ENCODE measurements at regions not wholly inside any gene's neighbourhood (a gene's known extent, or its start where the extent isn't known, plus 50 kb on each side); places are given as distances from the start of the nearest gene placed in this dataset.

GRCh38 chr5:89098199-89098756 is 215.3 kb upstream of the MEF2C start:
- no peak for TF ChIP-seq CTCF (IDR thresholded peaks at IDR 0.05)
- Mint-ChIP-seq H3K36me3 (ENCODE audit: unreplicated experiment) (no peaks in the 10 kb centered on the region), H3K4me1 (ENCODE audit: unreplicated experiment) (no peaks in the 10 kb centered on the region), H3K9me3 (ENCODE audit: unreplicated experiment) (no peaks in the 10 kb centered on the region), H3K27me3 (ENCODE audit: unreplicated experiment) (no peaks in the 10 kb centered on the region), H3K4me3 (ENCODE audit: unreplicated experiment) (no peak overlapping the region), H3K27ac (ENCODE audit: unreplicated experiment) (no peak overlapping the region)
- no peak for DNase-seq (ENCODE audit: extremely low spot score, unreplicated experiment)

- Mint-ChIP-seq H3K9me3 (ENCODE audit: unreplicated experiment) (peaks cover 6% of the 10 kb centered on the region), H3K4me3 (ENCODE audit: unreplicated experiment) (no peak overlapping the region), H3K27ac (ENCODE audit: unreplicated experiment) (no peak overlapping the region), H3K4me1 (ENCODE audit: unreplicated experiment) (no peaks in the 10 kb centered on the region), H3K36me3 (ENCODE audit: unreplicated experiment) (no peaks in the 10 kb centered on the region), H3K27me3 (ENCODE audit: unreplicated experiment) (no peaks in the 10 kb centered on the region)
- TF ChIP-seq CTCF (IDR thresholded peaks at IDR 0.05) = no peak
- no peak for DNase-seq (ENCODE audit: extremely low spot score, unreplicated experiment)
Measured at GRCh38 chr5:89097103-89097502, 214.1 kb upstream of the MEF2C start.

- no peaks in the 10 kb centered on the region for H3K36me3 Mint-ChIP-seq (ENCODE audit: unreplicated experiment)
- TF ChIP-seq CTCF (IDR thresholded peaks at IDR 0.05) = no peak
- peaks cover 6% of the 10 kb centered on the region for H3K9me3 Mint-ChIP-seq (ENCODE audit: unreplicated experiment)
- no peaks in the 10 kb centered on the region for H3K27me3 Mint-ChIP-seq (ENCODE audit: unreplicated experiment)
- no peaks in the 10 kb centered on the region for H3K4me1 Mint-ChIP-seq (ENCODE audit: unreplicated experiment)
- no peak overlapping the region for H3K27ac Mint-ChIP-seq (ENCODE audit: unreplicated experiment)
- no peak overlapping the region for H3K4me3 Mint-ChIP-seq (ENCODE audit: unreplicated experiment)
- DNase-seq (ENCODE audit: extremely low spot score, unreplicated experiment) = no peak
Measured at GRCh38 chr5:89095341-89095740, 212.4 kb upstream of the MEF2C start.

- Mint-ChIP-seq H3K9me3 (ENCODE audit: unreplicated experiment) (peaks cover 6% of the 10 kb centered on the region), H3K4me1 (ENCODE audit: unreplicated experiment) (no peaks in the 10 kb centered on the region), H3K36me3 (ENCODE audit: unreplicated experiment) (no peaks in the 10 kb centered on the region), H3K4me3 (ENCODE audit: unreplicated experiment) (no peak overlapping the region), H3K27me3 (ENCODE audit: unreplicated experiment) (no peaks in the 10 kb centered on the region), H3K27ac (ENCODE audit: unreplicated experiment) (no peak overlapping the region)
- no peak for TF ChIP-seq CTCF (IDR thresholded peaks at IDR 0.05)
- DNase-seq (ENCODE audit: extremely low spot score, unreplicated experiment) = no peak
Measured at GRCh38 chr5:89090037-89090436, 207.1 kb upstream of the MEF2C start.

- no peak for TF ChIP-seq CTCF (IDR thresholded peaks at IDR 0.05)
- H3K4me1 Mint-ChIP-seq (ENCODE audit: unreplicated experiment) = no peaks in the 10 kb centered on the region
- H3K36me3 Mint-ChIP-seq (ENCODE audit: unreplicated experiment) = no peaks in the 10 kb centered on the region
- no peak overlapping the region for H3K27ac Mint-ChIP-seq (ENCODE audit: unreplicated experiment)
- H3K9me3 Mint-ChIP-seq (ENCODE audit: unreplicated experiment) = peaks cover 4% of the 10 kb centered on the region
- no peak overlapping the region for H3K4me3 Mint-ChIP-seq (ENCODE audit: unreplicated experiment)
- H3K27me3 Mint-ChIP-seq (ENCODE audit: unreplicated experiment) = no peaks in the 10 kb centered on the region
- DNase-seq (ENCODE audit: extremely low spot score, unreplicated experiment) = no peak
Measured at GRCh38 chr5:89087551-89088318, 204.8 kb upstream of the MEF2C start.
